ENCODE measurements at regions not wholly inside any gene's neighbourhood (a gene's known extent, or its start where the extent isn't known, plus 50 kb on each side); places are given as distances from the start of the nearest gene placed in this dataset.

- Histone ChIP-seq H3K27me3 (no peaks in the 10 kb centered on the region), H3K4me1 (no peaks in the 10 kb centered on the region), H3K4me3 (no peak overlapping the region), H3K27ac (no peak overlapping the region), H3K9me3 (no peaks in the 10 kb centered on the region), H3K36me3 (no peaks in the 10 kb centered on the region)
- intact Hi-C loops (cut with DNase I), result no loop called here
- ATAC-seq (no peak), DNase-seq (no peak)
- no peak for TF ChIP-seq CTCF (IDR thresholded peaks at IDR 0.05)
Observed at GRCh38 chr1:74908131-74908530, 175.2 kb downstream of the TYW3 start.

GRCh38 chr1:74908797-74909196, 175.8 kb downstream of the TYW3 start:
- intact Hi-C loops (cut with DNase I), result no loop called here
- H3K36me3 ChIP-seq, result no peaks in the 10 kb centered on the region
- H3K27me3 ChIP-seq, result no peaks in the 10 kb centered on the region
- H3K4me3 ChIP-seq, result no peak overlapping the region
- no peak for TF ChIP-seq CTCF (IDR thresholded peaks at IDR 0.05)
- H3K9me3 ChIP-seq, result no peaks in the 10 kb centered on the region
- no peak for ATAC-seq
- no peaks in the 10 kb centered on the region for H3K4me1 ChIP-seq
- H3K27ac ChIP-seq, result no peak overlapping the region
- DNase-seq, result no peak

- Histone ChIP-seq H3K9me3 (no peaks in the 10 kb centered on the region), H3K27me3 (no peaks in the 10 kb centered on the region), H3K36me3 (no peaks in the 10 kb centered on the region), H3K4me3 (no peak overlapping the region), H3K4me1 (no peaks in the 10 kb centered on the region), H3K27ac (no peak overlapping the region)
- TF ChIP-seq CTCF (IDR thresholded peaks at IDR 0.05), result no peak
- no peak for DNase-seq
- ATAC-seq, result no peak
- intact Hi-C loops (cut with DNase I), result no loop called here
Observed at GRCh38 chr1:74913978-74914377, 181.0 kb downstream of the TYW3 start.

- intact Hi-C loops (cut with DNase I), result no loop called here
- H3K36me3 ChIP-seq, result no peaks in the 10 kb centered on the region
- no peaks in the 10 kb centered on the region for H3K4me1 ChIP-seq
- H3K27me3 ChIP-seq, result no peaks in the 10 kb centered on the region
- no peaks in the 10 kb centered on the region for H3K9me3 ChIP-seq
- DNase-seq, result no peak
- ATAC-seq, result no peak
- H3K27ac ChIP-seq, result no peak overlapping the region
- no peak overlapping the region for H3K4me3 ChIP-seq
- no peak for TF ChIP-seq CTCF (IDR thresholded peaks at IDR 0.05)
Observed at GRCh38 chr1:74933500-74933899, 200.5 kb downstream of the TYW3 start.

- ATAC-seq (no peak), DNase-seq (no peak)
- no peaks in the 10 kb centered on the region for H3K4me1 ChIP-seq
- H3K36me3 ChIP-seq, result no peaks in the 10 kb centered on the region
- H3K27me3 ChIP-seq, result no peaks in the 10 kb centered on the region
- TF ChIP-seq CTCF (IDR thresholded peaks at IDR 0.05), result no peak
- no peak overlapping the region for H3K4me3 ChIP-seq
- H3K9me3 ChIP-seq, result no peaks in the 10 kb centered on the region
- intact Hi-C loops (cut with DNase I), result no loop called here
- no peak overlapping the region for H3K27ac ChIP-seq
Observed at GRCh38 chr1:74935446-74935845, 198.7 kb upstream of the LHX8 start.

GRCh38 chr1:74937176-74937575, 197.0 kb upstream of the LHX8 start:
- ATAC-seq (no peak), DNase-seq (no peak)
- Histone ChIP-seq H3K36me3 (no peaks in the 10 kb centered on the region), H3K4me1 (no peaks in the 10 kb centered on the region), H3K27ac (no peak overlapping the region), H3K27me3 (no peaks in the 10 kb centered on the region), H3K9me3 (no peaks in the 10 kb centered on the region), H3K4me3 (no peak overlapping the region)
- TF ChIP-seq CTCF (IDR thresholded peaks at IDR 0.05), result no peak
- intact Hi-C loops (cut with DNase I), result no loop called here
